GM18861 (cell line): ENCODE measurements at regions not wholly inside any gene's neighbourhood (a gene's known extent, or its start where the extent isn't known, plus 50 kb on each side); places are given as distances from the start of the nearest gene placed in this dataset.

ENCODE experiments used
- ATAC-seq: cut with Tn5 transposase; IDR thresholded peaks from one replicate; pipeline ENCODE4 v1.9.1; 2021; ENCODE audit not compliant: unreplicated experiment

DNA sequence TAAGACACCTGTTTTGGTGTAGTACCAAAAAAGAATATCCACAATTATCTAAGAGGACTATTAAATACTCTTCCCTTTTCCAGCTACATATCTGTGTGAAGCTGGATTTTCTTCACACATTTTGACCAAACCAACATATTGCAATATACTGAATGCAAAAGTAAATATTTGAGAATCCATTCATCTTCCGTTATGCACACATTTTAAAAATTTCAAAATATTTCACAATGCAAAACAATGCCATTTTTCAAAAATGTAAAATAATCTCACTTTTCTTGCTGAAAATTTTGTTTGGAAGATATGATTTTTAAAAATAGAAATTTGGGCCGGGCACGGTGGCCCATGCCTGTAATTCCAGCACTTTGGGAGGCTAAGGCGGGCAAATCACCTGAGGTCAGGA, 133.9 kb upstream of the FUT8 start:
- ATAC-seq, result no peak

DNA sequence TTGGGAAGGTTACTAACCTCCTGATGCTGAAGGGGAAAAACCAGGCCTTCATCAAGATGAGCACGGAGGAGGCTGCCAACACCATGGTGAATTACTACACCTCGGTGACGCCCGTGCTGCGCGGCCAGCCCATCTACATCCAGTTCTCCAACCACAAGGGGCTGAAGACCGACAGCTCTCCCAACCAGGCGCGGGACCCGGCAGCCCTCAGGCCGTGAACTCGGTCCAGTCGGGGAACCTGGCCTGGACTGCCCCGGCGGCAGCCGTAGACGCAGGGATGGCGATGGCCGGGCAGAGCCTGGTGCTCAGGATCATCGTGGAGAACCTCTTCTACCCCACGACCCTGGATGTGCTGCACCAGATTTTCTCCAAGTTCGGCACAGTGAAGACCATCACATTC, 133.0 kb upstream of the FUT8 start:
- no peak for ATAC-seq

DNA sequence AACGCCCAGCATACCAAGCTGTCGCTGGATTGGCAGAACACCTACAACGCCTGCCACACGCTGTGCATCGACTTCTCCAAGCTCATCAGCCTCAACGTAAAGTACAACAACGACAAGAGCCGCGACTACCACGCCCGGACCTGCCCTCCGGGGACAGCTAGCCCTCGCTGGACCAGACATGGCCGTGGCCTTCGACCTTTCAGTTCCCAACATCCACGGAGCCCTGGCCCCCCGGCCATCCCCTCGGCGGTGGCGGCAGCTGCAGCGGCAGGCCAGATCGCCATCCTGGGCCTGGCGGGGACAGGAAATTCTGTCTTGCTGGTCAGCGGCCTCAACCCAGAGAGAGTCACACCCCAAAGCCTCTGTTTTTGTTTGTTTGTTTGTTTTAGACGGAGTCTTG, 132.6 kb upstream of the FUT8 start:
- ATAC-seq, result no peak

DNA sequence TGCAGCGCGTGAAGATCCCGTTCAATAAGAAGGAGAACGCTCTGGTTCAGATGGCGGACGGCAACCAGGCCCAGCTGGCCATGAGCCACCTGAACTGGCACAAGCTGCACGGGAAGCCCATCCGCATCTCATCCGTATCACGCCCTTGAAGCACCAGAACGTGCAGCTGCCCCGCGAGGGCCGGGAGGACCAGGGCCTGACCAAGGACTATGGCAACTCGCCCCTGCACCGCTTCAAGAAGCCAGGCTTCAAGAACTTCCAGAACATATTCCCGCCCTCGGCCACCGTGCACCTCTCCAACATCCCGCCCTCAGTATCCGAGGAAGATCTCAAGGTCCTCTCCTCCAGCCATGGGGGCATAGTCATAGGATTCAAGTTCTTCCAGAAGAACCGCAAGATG, 131.9 kb upstream of the FUT8 start:
- ATAC-seq, result no peak

DNA sequence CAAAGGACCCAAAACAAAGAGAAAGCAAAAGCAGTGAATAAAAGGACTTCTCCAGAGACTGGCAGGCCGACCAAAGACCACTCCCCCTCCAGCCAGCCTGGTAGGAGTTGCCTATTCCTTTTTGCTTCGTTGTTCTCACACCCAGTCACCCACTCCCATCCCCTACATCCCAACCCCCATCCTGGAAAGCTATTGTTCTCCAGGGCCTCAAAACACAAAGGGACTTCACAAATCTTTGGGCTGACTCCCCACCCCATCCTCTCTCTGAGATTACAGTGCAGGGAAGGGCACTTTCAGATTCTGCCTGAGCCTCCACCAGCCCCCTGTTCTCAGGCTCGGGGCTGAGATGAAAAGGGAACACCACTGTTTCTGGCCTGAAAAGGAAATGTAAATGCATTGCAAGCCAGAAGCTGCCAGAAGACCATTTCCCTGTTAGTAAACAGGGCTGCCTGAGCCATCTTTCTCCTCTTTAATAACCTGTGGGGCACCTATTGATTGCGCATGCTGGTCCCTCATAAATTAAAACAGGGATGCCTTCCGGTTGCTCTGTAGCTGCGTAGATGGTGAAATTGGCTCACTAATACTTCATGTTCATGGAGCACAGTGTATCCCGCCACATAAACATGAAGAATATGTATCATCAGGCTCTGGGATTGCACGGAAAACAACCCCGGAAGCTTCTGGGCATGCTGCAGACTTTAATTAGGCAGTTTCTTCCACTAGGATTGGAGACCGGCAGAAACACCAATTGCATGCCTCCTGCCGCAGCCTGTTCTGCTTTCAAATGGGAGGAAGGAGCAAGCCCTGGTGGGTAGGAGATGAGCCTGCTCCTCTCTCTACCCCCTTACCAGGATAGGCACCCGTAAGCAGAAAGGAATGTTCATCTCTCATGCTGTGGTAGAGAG, 130.3 kb upstream of the FUT8 start:
- no peak for ATAC-seq

DNA sequence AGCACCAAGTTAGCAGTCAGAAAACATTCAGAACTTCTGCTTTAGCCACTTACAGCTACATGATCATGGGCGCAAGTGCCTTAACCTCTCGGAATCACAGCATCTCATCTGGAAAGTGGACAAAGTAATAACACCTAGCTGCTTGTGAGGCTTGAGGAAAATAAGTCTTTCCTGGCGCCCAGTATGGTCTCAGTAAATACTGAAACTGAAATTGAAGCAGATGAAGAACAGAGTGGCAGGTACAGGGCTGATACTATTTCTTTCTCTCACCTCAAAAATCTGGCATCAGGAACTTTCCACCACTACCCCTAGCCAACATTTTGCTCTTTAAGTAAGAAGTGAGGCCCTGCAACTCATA, 129.7 kb upstream of the FUT8 start:
- no peak for ATAC-seq

DNA sequence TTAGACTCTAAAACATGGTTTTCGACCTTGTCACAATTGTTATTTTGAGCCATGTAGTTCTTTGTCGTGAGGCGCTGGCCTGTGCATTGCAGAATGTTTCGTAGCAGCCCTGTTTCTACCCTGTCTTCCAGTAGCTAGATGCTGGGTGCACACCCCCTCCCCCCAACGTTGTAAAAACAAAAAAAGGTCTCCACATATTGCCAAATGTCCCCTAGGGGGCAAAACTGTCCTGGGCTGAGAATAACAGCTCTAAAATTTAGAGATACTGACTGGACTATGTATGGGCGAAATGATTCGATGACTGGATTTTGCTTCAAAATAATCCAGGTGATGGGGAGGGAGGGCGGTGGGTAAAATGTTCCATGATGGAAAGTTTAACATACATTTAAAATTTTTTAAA, 126.1 kb upstream of the FUT8 start:
- ATAC-seq, result no peak

DNA sequence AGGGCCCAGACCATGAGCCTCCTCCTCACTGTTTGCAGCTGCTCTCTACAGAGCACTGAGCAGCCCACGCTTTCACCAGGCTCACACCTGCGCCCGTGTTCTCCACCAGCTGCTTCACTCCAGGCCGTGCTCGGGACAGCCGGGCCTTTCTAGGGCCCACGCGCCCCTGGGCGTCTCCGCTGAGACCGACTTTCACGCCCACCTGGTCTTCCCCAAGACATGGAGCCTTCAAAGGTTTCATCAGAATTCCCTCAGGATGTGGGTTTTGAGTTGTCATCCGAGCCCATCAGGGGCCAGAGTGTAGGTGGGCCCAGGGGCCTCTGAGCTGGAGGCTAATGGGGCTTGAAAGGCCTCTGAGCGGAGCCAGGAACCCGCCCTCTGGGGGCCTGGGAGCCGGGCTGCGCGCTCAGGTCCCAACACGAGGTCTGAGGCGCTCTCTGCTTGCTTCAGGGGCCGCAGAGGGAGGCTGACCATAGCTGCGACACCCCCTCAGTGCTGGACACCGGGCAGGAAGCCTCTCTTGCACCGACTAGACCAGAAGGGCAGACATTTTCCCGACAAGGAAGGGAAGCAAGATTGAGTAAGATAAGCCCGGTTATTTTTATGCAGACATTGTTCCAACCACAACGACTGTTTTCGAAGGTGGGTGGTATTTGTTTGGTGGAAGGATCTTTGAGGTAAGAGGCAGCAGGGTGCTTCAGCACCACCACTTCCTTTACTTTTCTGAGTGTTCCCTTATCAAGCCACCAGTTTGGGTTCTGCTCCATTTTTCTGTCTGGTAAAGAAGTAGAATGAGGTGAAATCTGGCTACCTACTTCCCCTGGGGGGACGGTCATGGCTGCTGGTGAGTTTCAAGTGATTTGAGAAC, 125.0 kb upstream of the FUT8 start:
- peak; percentile 40 for ATAC-seq

DNA sequence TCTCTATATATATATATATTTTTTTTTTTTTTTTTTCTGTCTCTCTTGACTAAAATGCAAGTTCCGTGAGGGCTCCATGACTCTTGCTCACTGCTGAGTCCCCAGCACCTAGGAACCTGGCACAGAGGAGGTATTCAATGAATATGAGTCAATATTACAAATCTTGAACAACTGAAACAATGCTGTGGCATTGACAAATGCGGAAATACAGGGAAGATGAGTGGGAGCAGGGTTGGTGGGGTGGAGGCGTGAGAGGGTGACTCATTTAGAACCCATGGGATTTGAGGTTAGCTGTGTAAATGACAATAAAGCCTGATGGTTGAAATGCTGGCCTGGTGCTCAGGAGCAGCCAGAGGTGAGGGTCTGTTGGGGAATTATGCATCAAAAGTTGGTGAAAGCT, 121.7 kb upstream of the FUT8 start:
- no peak for ATAC-seq

DNA sequence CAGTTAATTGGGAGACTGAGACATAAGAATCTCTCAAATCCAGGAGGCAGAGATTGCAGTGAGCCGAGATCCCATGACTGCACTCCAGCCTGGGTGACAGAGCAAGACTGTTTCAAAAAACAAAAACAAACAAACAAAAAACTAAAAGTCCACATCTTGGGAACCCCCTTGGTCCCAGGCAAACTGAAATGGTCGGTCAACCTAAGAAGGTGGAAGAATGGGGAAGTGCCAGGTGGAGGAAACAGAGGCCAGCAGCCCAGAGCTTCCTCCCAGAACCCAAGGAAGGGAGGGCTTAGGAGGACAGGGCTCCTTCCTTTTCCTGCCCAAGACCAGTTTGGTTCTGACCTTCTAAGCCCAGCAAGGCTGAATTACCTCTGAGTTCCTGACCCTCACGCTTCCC, 121.0 kb upstream of the FUT8 start:
- no peak for ATAC-seq

DNA sequence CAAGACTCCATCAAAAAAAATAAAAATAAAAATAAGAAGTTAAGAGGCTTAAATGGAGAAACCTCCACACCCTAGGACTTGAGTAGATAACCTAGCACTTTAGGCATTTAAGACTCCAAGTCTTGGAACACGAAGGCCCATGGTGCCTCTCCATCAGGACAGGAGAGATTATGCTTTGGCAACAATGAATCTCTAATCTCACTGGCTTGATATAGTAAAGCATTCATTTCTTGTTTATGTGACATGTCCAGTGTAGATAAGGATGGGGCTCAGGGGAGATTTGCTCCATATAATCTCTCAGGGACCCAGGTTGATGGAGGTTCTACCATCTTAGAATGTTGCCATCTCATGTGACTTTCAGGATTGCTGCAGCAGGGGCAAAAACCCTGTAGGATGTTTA, 117.7 kb upstream of the FUT8 start:
- ATAC-seq, result no peak

DNA sequence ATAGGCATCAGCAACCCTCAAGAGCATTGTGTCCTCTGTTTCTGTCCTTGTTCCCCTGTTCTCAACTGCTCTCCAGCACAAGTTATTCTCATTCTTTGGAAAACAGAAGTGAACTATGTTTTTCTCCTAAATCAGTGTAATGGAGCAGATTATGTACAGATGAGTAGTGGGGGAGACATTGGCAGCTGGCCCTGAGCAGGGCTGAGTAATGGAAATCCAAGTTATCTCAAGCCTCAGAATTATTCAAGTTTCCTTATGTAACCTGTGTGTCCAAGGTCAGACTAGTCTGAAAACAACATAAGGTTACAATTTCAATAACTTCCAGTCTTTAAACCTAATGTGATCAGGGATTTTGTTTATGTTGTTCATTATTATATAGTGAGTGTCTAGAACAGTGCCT, 116.1 kb upstream of the FUT8 start:
- no peak for ATAC-seq

DNA sequence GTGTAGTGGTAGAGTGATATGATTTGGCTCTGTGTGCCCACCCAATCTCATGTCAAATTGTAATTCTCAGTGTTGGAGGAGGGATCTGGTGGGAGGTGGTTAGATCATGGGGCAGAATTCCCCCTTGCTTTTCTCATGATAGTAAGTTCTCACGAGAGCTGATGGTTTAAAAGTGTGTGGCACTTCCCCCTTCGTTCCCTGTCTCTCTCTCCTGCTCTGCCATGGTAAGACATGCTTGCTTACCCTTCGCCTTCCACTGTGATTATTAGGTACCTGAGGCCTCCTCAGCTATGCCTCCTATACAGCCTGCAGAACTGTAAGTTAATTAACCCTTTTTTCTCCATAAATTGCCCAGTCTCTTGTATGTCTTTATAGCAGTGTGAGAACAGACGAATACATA, 115.7 kb upstream of the FUT8 start:
- ATAC-seq, result no peak

DNA sequence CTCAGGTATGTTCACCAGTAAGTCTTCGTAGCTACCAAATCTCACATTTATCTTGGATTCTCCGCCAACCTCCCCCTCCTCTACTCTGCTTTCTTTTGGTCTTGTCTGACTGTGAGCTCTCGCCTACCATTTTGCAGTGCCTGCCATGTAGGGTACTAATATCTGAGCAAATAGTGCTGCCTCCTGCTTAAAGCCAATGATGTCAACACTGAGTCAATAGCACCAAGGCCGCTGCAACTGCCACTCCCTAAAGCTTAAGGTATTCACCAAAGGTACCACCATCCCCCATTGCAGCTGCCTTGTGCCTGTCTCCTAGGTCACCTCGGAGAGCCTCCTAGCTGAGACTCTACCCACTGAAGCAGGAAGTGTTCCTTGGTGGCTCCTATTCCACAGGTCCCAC, 114.8 kb upstream of the FUT8 start:
- ATAC-seq, result no peak

DNA sequence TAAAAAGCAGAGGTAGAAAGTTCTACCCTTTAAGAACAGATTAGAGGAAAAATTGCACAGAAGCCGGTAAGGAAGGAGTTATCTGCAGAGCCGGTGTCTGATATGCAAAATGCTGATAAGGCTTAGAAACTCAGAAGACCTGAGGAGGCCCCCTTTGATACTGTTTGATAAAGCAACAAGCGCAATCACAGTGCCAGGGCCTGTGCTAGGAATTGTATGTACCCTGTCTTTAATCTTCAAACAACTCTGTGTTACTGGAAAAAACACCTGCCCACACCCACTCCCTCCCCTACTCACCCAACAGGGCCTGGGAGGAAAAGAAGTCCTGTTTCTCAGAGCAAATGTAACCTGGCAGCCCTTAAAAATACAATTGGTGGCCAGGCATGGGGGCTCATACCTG, 112.7 kb upstream of the FUT8 start:
- no peak for ATAC-seq

DNA sequence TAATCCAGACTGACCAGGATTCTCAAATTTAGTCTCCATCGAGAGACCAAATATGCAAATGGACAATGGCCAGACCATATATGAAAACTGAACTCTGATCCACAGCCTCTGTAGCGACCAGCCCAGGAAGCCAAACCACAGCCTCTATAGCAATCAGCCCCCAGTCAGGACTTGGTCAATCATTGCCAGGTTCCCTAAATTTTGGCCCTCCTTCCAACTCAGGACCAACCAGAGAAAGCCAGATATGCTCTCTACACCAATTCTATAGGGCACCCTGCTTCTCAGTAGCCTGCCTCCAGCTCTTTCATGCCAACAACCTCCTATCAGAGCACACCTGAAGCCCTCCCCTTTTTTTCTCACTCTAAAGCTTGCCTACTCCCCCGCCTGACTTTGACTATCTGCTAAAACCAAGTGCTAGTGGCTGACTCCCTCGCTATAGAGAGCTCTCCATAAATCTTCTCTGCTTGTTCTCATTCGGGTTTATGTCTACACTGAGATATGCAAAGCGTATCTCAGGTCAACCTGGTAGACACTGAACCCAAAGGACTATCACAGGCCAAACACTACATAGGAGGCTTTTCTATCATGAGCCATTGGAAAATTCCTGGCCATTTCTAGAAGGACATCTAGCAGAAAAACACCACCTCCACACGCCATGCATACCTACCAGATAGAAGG, 110.5 kb upstream of the FUT8 start:
- peak; percentile 59 for ATAC-seq

DNA sequence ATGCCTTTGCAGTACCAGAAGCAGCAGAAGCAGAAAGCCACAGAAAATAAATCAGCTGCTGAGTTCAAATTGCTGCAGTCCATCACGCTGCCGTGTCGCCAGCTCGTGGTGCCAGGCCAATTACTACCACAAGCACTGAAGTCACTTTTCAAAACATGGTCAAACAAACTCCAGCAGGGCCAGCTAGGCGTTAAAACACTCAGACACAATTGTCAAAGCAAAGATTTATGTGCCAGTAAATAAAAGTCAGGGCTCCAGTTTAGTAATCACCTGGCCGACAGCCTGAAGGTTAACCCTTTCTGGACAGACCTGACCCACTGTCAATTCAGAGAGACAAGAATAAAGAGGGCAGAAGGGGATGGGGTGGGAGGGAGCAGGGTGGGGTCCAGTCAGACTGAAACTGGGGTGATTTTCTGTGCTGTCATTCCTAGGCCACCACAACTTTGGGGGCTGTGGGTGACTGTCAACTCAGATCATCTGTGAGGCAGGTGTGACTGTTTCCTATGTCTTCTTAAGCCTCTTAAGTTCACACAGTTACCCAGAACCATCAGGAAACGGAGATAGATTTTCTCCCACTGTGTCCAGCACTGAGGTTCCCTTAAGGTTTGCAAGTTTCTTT, 109.8 kb upstream of the FUT8 start:
- peak; percentile 38 for ATAC-seq

DNA sequence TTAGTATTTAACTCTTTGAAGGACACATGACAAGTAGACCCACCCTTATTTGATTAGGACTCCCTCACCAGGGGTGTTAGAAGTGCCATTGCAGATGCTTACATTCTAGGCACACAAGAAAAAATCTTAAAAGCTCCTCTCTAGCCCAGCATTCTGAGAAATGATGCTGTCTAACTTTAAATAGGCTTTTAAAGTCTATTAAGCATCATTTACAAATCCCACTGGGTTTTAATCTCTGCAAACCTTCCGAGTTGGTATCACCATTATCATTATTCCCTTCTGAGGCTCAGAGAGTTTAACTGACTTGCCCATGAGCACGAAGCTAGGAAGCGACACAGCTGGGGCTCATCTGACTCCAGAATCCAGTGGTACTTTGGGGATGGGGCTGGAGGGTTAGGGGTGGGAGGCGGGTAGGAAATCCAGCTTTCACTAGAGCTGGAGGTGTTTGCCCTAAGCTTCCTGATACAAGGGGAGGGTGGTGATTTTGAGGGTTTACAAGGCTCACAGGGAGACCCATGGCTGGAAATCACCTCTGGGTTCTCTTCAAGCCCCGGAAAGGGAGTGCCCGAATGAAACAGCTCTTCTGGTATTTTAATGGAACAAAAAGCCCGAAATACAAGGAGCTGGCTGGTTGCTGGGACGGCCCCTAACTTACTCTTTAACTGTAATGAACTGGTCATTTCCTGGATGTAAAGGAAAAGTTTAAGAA, 109.2 kb upstream of the FUT8 start:
- ATAC-seq, result no peak

DNA sequence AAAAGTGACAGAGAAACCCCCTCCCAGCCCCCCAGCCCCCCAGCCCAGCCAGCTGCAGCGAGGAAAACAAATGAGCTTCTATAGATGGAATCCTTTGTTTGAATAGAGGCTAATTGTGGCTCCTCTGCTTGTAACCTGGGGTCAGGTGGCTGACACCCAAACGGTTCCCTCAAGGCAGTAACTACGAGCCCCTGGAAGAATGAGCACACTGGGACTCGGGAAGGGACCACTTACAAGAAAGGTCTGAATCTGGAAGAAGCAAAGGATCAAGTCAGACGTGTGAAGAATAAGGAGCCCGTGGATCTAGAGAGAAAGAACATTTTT, 108.7 kb upstream of the FUT8 start:
- ATAC-seq, result no peak

DNA sequence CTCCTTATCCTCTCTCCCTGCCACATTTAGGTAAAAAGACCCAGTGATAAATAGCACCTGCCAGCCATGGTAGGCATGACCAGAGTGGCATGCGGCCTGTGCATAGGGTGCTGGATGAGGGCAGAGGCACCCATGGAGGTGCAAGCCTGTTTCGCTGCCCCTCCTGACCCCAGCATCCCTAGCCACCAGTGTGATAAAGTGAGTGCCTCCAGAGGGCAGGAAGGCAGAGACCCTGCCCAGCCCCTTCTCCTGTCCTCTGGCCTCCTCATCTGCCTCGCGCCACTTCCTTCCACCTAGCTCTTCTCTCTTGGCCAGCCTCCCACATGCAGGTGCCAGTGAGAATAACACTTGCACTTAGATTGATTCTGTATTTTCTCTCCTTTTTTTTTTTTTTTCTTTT, 108.3 kb upstream of the FUT8 start:
- ATAC-seq, result no peak

DNA sequence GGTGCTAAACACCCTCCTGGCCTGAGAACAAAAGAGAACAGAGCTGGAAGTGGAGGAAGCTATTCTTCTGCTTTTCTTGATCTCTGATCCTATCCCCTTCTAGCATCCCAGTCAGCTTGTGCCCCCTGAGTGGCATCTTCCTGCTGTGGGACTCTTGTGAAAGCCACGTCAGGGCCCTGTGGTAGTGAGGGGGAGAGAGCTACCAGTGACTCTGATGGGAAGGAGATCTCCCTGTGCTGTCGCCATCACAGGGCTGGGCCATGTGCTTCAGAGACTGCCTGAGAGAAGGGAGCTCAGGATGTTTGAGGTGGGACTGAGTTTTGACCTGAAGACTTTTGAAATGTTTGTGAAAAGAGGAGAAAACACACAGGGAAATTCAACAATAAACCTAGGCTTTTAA, 107.6 kb upstream of the FUT8 start:
- ATAC-seq, result no peak
